ENCODE measurements at regions not wholly inside any gene's neighbourhood (a gene's known extent, or its start where the extent isn't known, plus 50 kb on each side); places are given as distances from the start of the nearest gene placed in this dataset.

- DNase-seq: no peak
These were observed 253.2 kb upstream of the COL3A1 start for GRCh38 chr2:188720811-188721605.

GRCh38 chr2:188721784-188722183 lies 252.4 kb upstream of the COL3A1 start:
- DNase-seq: no peak

- no peak for DNase-seq
These were observed 248.3 kb upstream of the COL3A1 start for GRCh38 chr2:188725746-188726360.

GRCh38 chr2:188726626-188727247 lies 247.4 kb upstream of the COL3A1 start:
- DNase-seq: no peak

GRCh38 chr2:188727846-188728245 lies 246.3 kb upstream of the COL3A1 start:
- DNase-seq: no peak

GRCh38 chr2:188734691-188735090 lies 239.5 kb upstream of the COL3A1 start:
- DNase-seq: no peak

GRCh38 chr2:188746727-188747126 lies 227.4 kb upstream of the COL3A1 start:
- DNase-seq: no peak

DNA sequence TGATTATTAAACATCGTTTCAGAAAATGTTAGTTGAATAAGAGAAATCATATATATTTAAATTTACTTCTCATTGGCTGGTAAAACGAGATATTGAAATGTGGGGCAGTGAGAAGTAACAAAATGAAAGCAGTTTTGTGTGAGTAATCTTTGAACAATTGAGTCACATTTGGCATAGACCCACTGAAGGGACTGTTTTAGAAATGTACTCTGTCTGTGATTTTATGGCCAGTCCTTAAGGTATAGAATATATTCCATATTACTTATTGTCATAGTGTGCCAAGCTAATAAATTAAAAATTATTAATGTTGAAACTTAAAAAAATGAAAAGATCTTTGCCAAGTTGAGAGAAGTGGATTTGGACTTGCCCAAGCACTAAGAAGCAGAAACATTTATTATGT lies 222.4 kb upstream of the COL3A1 start:
- no peak for DNase-seq

GRCh38 chr2:188752311-188752710 lies 221.9 kb upstream of the COL3A1 start:
- no peak for DNase-seq

DNA sequence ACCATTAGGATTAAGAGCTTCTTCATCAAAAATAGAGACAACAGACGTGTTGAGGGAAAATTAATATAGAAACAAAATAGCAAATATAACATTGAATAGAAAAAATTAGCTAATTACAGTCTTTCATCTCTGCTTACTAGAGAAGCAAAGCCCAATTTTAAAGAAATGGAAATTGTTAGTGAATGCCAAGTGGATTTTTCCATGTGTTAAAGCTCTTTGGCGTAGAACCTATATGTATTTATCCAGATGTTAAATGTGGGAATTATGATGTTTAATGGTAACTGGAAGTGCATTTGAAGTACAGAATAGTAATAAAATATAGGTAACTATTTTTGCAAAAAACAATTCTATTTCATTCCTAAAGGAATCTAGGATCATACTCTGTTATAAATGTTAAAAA lies 212.0 kb upstream of the COL3A1 start:
- DNase-seq: no peak

GRCh38 chr2:188765522-188766470 lies 208.4 kb upstream of the COL3A1 start:
- no peak for DNase-seq

DNA sequence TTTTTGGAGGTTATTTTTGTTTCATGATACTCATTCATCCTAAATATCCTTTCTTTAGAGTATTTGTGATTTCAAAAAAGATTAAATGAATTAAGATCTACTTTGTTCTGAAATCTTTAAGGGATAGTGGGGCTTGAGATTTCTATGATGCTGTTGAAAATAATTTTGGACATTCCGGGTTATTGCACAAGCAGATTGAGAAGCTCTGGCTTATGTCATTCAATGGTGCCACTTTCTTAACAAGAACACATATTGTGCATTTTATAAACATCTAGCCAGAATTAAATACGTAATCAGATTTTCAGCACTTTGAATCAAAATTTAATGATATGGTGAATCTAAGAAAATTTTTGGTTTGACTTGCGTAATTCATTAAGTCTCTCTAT lies 207.7 kb upstream of the COL3A1 start:
- DNase-seq: no peak

GRCh38 chr2:188767176-188767575 lies 207.0 kb upstream of the COL3A1 start:
- no peak for DNase-seq

DNA sequence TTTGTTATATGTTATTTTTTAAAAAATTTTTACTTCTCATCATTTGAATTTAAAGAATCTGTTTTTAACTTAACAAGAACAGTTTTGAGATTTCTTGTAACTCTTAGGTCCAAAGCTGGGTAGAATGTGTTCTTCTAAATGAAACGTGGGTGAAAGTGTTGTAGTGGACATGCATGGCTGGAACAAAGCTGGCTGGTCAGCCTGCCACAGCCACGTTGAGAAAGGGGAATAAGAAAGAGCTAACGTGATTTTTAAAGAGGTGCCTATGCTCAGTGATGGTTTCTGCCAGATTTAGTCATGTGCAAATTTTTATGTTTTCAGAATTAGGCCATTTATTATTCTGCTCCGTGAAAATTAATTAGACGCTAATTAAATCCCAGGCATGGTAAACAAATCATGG lies 203.9 kb upstream of the COL3A1 start:
- DNase-seq: no peak

GRCh38 chr2:188773075-188773474 lies 201.1 kb upstream of the COL3A1 start:
- peak; percentile 24 for DNase-seq

DNA sequence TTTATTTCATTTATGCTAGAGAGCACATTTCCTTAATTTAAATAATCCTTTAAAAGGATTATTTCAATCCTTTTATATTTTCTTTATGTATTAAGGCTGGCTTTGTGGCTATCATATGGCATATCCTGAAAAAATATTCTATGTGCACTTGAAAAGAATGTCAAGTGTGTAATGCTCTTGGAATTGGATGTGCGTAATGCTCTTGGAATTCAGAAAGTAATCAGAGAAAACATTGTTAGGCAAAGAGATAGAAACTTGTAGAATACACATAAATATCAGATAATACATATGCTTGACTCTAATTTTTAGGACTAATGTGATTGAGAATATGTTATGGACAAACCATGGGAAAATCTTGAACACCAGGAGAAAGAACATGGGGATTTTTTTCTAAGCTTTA lies 197.5 kb upstream of the COL3A1 start:
- DNase-seq: no peak

- DNase-seq: no peak
These were observed 189.9 kb upstream of the COL3A1 start for GRCh38 chr2:188784269-188784762.

DNA sequence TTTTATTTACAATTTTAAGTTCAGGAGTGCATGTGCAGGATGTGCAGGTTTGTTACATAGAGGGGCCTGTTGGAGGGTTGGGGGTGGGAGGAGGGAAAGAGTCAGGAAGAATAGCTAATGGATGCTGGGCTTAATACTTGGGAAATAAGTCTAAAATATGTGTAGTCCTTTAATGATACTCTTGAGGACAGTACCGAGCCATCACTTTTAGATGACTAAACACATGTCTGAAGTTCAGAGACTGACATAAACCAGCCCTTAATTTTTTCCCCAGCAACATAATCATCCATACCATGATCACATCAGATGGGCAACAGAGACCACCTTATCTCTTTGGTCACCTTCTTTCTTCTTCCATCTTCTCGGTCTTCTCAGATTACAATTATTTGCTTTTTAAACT lies 189.1 kb upstream of the COL3A1 start:
- DNase-seq: no peak

- DNase-seq: no peak
These were observed 188.7 kb upstream of the COL3A1 start for GRCh38 chr2:188785490-188785889.

DNA sequence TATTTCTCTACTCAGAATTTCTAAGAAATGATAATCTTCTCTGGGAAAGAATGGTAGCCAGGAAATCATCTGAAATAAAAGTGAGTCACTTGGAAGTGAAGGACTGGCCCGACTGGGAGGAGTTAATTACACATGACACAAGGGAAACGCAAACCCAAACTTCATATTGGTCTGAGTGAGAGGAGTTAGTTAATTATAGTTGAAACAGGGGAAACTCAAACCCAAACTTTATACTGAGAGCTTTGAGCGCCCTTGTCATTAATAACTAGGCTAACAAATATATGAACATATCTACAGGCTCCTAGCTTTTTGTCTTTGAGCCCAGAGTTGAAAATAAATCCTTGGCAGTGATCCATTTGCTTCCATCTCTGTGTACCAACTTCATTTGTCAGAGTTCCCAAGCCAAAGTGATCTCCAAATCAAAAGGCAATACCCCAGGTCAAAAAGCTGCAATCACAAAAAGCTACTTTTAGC lies 187.8 kb upstream of the COL3A1 start:
- no peak for DNase-seq

DNA sequence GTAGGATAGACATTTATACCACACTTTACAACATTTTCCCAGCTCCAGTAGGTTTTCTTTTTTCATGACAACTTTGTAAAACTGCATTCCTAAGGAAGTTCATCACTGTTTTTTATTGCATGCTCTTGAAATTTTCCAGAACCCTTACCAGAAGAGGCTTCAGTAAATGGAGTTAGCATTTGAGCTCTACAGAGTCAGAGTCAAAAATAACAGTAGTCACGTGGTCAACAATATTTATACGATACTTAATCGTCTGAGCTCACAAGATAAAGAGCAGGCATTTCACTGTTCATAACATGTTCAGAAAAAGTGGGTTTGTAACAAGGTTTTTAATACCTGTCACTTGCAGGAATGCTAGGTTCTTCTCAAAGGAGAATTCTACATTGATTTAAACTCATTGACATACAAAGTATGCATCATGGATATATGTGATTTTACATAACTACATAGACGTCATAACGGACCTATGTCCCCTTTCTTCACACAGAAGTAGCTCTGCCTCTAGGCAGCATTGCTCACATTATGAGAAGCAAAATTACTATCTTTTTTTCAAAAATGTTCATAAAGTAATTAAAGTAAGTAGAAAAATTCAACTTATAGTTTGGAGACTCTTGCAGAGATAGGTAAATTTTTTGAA lies 187.0 kb upstream of the COL3A1 start:
- DNase-seq: no peak

- no peak for DNase-seq
These were observed 186.4 kb upstream of the COL3A1 start for GRCh38 chr2:188787658-188788240.
